ENCODE measurements at regions not wholly inside any gene's neighbourhood (a gene's known extent, or its start where the extent isn't known, plus 50 kb on each side); places are given as distances from the start of the nearest gene placed in this dataset.

DNA sequence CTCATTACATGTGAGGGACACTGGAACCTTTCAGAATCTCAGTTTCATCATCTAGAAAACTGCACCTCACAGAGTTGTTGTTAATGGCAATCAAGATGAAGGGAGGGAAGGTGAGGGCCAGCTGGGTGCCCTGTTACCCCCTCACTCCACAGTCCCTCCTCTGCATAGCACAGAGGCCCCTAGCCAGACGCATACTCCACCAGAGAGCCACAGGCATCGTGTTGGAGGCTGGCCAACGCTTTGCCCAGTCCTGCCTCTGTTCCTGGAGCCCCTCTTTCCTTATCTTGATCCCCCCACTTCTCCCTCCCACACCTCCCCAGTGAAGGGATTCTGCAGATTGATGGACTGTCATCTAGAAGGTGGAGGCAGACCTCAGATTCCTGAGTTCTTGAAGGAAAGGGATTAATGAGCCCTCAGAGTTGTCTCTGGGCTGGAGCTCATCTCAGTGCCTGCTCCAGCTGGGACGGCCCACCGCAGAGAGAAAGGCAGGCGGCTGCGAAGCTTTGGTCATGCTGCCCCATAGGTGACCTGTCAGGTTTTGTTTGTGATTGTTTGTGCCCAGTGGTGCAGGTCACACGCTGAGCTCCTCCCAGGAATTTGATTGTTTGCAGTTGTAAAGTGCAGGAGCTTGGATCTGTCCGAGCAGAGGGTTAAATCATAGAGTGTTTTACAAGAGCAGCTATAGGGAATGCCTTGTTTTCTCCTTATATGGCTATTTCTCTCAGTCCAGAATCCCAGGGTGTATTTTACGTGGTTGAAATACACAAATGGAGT is 487.3 kb downstream of the CCDC171 start:
- no peaks in the 10 kb centered on the region for H3K9me3 ChIP-seq (replicated peaks; ENCODE audit: insufficient read depth, low read length)
- no peaks in the 10 kb centered on the region for H3K4me1 ChIP-seq (ENCODE audit: low read length)
- H2AFZ ChIP-seq (ENCODE audit: low read length) = no peak overlapping the region
- H3K9me2 ChIP-seq (replicated peaks; ENCODE audit: insufficient read depth, low read length) = no peaks in the 10 kb centered on the region
- no peaks in the 10 kb centered on the region for H4K20me1 ChIP-seq (ENCODE audit: insufficient read depth, low read length)
- H3K27me3 ChIP-seq (replicated peaks; ENCODE audit: insufficient read depth, low read length) = no peaks in the 10 kb centered on the region
- H3K4me2 ChIP-seq (ENCODE audit: low read depth, low read length) = no peak overlapping the region
- no peak overlapping the region for H3K9ac ChIP-seq (ENCODE audit: low read length)
- H3K79me2 ChIP-seq (ENCODE audit: low read length) = no peaks in the 10 kb centered on the region
- H3K27ac ChIP-seq (ENCODE audit: low read length) = no peak overlapping the region
- H3K36me3 ChIP-seq (replicated peaks; ENCODE audit: insufficient read depth, low read length) = no peaks in the 10 kb centered on the region
- no peak overlapping the region for H3K4me3 ChIP-seq (ENCODE audit: low read length)
- no peak for DNase-seq
- no peaks in the 10 kb centered on the region for H3F3A ChIP-seq (ENCODE audit: insufficient read depth, low read length)
- TF ChIP-seq EZH2 (optimal IDR thresholded peaks at IDR 0.05; ENCODE audit: low read depth, low read length) (no peak), EZH2phosphoT487 (IDR thresholded peaks at IDR 0.05; ENCODE audit: low read length) (no peak)
- TF ChIP-seq, protein P1, sequence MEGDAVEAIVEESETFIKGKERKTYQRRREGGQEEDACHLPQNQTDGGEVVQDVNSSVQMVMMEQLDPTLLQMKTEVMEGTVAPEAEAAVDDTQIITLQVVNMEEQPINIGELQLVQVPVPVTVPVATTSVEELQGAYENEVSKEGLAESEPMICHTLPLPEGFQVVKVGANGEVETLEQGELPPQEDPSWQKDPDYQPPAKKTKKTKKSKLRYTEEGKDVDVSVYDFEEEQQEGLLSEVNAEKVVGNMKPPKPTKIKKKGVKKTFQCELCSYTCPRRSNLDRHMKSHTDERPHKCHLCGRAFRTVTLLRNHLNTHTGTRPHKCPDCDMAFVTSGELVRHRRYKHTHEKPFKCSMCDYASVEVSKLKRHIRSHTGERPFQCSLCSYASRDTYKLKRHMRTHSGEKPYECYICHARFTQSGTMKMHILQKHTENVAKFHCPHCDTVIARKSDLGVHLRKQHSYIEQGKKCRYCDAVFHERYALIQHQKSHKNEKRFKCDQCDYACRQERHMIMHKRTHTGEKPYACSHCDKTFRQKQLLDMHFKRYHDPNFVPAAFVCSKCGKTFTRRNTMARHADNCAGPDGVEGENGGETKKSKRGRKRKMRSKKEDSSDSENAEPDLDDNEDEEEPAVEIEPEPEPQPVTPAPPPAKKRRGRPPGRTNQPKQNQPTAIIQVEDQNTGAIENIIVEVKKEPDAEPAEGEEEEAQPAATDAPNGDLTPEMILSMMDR (IDR thresholded peaks at IDR 0.05; ENCODE audit: low read length) = no peak

DNA sequence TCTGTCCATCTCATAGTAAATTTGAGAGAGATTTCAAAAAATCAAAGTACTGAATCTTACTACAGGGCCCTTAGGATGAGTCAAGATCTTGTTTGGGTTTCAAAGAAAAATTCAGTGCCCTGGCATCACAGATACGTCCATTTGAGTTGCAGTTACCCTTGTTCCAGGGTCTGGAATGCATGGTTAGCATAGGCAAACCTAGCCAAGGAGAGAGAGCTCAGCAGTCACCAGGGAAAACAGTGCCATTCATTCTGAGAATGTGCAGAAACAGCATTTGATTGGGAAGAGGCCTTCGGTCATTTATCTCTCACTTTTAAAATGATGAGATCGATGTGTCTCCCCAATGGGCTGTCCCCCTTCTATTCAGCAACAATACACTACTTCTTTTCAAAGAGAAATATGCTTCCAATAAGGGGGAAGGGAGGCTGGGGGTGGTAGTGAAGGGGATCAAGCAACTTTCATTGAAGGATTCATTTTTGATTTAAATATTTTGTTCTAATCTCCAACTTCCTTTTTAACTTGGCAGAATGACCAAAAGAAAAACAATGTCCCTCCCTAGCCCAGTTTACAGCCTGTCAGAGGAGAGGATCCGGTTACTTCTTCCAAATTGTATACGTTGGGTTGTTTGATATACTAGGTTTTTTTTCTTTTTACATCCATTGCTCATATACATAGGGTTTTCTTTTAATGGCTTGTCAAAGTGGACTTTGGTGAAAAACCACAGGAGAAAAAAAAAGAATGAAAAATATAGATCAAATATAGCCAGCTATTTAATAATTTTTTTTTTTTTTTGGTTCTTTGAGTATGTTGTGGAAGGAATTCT is 491.1 kb downstream of the CCDC171 start:
- no peak for DNase-seq
- H3K27me3 ChIP-seq (replicated peaks; ENCODE audit: insufficient read depth, low read length) = no peaks in the 10 kb centered on the region
- H3F3A ChIP-seq (ENCODE audit: insufficient read depth, low read length) = no peaks in the 10 kb centered on the region
- H3K9ac ChIP-seq (ENCODE audit: low read length) = no peak overlapping the region
- H3K9me2 ChIP-seq (replicated peaks; ENCODE audit: insufficient read depth, low read length) = no peaks in the 10 kb centered on the region
- no peak overlapping the region for H3K4me3 ChIP-seq (ENCODE audit: low read length)
- H3K4me2 ChIP-seq (ENCODE audit: low read depth, low read length) = no peak overlapping the region
- H3K27ac ChIP-seq (ENCODE audit: low read length) = no peak overlapping the region
- no peaks in the 10 kb centered on the region for H4K20me1 ChIP-seq (ENCODE audit: insufficient read depth, low read length)
- H3K79me2 ChIP-seq (ENCODE audit: low read length) = no peaks in the 10 kb centered on the region
- H2AFZ ChIP-seq (ENCODE audit: low read length) = no peak overlapping the region
- H3K9me3 ChIP-seq (replicated peaks; ENCODE audit: insufficient read depth, low read length) = no peaks in the 10 kb centered on the region
- H3K36me3 ChIP-seq (replicated peaks; ENCODE audit: insufficient read depth, low read length) = no peaks in the 10 kb centered on the region
- H3K4me1 ChIP-seq (ENCODE audit: low read length) = no peaks in the 10 kb centered on the region
- TF ChIP-seq EZH2phosphoT487 (IDR thresholded peaks at IDR 0.05; ENCODE audit: low read length) = no peak

DNA sequence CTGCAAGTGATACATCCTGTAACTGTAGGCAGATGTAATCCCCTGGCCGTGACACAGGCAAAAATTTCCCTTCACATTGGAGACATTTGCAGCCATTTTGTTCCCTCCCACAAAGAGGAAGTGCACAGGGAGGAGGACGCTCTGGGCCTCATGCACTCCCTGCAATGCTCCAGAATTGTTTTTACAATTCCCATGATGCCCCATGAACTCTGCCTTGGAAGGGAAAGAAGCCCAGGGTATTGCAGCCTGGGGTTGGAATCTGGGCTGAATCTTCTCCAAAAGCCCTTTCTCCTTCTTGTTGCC is 491.7 kb downstream of the CCDC171 start:
- Histone ChIP-seq H3K4me3 (ENCODE audit: low read length) (no peak overlapping the region), H3K4me1 (ENCODE audit: low read length) (no peaks in the 10 kb centered on the region), H3K27ac (ENCODE audit: low read length) (no peak overlapping the region), H3K27me3 (replicated peaks; ENCODE audit: insufficient read depth, low read length) (no peaks in the 10 kb centered on the region), H2AFZ (ENCODE audit: low read length) (no peak overlapping the region), H3K9me3 (replicated peaks; ENCODE audit: insufficient read depth, low read length) (no peaks in the 10 kb centered on the region), H3K36me3 (replicated peaks; ENCODE audit: insufficient read depth, low read length) (no peaks in the 10 kb centered on the region), H3K9me2 (replicated peaks; ENCODE audit: insufficient read depth, low read length) (no peaks in the 10 kb centered on the region), H3K4me2 (ENCODE audit: low read depth, low read length) (no peak overlapping the region), H3F3A (ENCODE audit: insufficient read depth, low read length) (no peaks in the 10 kb centered on the region), H4K20me1 (ENCODE audit: insufficient read depth, low read length) (no peaks in the 10 kb centered on the region), H3K9ac (ENCODE audit: low read length) (no peak overlapping the region), H3K79me2 (ENCODE audit: low read length) (no peaks in the 10 kb centered on the region)
- TF ChIP-seq EZH2 (optimal IDR thresholded peaks at IDR 0.05; ENCODE audit: low read depth, low read length) (no peak), EZH2phosphoT487 (IDR thresholded peaks at IDR 0.05; ENCODE audit: low read length) (no peak)
- TF ChIP-seq, protein P1 (IDR thresholded peaks at IDR 0.05; ENCODE audit: low read length) = no peak
- DNase-seq = no peak

All from MM.1S (cell line).